Vagina (tissue), 2 donors: ENCODE measurements at regions not wholly inside any gene's neighbourhood (a gene's known extent, or its start where the extent isn't known, plus 50 kb on each side); places are given as distances from the start of the nearest gene placed in this dataset.

Source experiments
- CTCF ChIP-seq, 3 experiments: fragments of 450-650 bp in 2 of 3; fragments of 200-600 bp in 1 of 3; sonication (generic) in 1 of 3; IDR thresholded peaks; one replicate each; pipeline ENCODE4 v1.5.1; 2017 to 2019; ENCODE audit warnings: antibody characterized with exemption in 3 of 3, mild to moderate bottlenecking in 2 of 3, moderate library complexity in 2 of 3
- POLR2A ChIP-seq, 2 donors: fragments of 450-650 bp; IDR thresholded peaks; one replicate each; pipeline ENCODE4 v1.6.1; 2017; ENCODE audit warnings: antibody characterized with exemption in 2 of 2, mild to moderate bottlenecking in 2 of 2, moderate library complexity in 2 of 2

GRCh38 chr1:65036570-65037051 lies 70.3 kb upstream of the JAK1 start:
- TF ChIP-seq CTCF (IDR thresholded peaks at IDR 0.05) (no peak), POLR2A (IDR thresholded peaks at IDR 0.05) (no peak)
